ENCODE measurements at regions not wholly inside any gene's neighbourhood (a gene's known extent, or its start where the extent isn't known, plus 50 kb on each side); places are given as distances from the start of the nearest gene placed in this dataset.
"Not testable (repeated sequence)": the region's sequence is repeated elsewhere in the genome, so short reads cannot be mapped to it uniquely, and the experiment has no call there.

DNA sequence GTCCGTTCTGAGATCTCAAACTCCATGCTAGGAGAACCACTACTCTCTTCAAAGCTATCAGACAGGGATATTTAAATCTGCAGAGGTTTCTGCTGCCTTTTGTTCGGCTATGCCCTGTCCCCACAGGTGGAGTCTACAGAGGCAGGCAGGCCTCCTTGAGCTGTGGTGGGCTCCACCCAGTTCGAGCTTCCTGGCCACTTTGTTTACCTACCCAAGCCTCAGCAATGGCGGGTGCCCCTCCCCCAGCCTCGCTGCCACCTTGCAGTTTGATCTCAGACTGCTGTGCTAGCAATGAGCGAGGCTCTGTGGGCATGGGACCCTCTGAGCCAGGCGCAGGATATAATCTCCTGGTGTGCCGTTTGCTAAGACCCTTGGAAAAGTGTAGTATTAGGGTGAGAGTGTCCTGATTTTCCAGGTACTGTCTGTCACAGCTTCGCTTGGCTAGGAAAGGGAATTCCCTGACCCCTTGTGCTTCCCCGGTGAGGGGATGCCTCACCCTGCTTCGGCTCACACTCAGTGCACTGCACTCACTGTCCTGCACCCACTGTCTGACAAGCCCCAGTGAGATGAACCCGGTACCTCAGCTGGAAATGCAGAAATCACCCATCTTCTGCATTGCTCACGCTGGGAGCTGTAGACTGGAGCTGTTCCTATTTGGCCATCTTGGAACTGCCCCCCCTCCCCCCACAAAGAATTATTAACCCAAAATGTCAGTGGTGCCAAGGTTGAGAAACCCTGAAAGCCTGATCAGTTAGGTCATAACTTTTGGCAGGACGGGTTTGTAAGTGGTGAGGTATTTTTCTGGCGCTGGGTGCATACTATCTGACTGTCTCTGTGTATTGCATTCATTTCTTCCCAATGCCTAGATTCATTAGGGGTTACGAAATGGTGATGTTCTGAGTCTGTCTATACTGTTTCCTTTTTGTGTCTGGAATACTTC is 181.4 kb downstream of the TEX29 start:
- FAIRE-seq: not testable (repeated sequence)

DNA sequence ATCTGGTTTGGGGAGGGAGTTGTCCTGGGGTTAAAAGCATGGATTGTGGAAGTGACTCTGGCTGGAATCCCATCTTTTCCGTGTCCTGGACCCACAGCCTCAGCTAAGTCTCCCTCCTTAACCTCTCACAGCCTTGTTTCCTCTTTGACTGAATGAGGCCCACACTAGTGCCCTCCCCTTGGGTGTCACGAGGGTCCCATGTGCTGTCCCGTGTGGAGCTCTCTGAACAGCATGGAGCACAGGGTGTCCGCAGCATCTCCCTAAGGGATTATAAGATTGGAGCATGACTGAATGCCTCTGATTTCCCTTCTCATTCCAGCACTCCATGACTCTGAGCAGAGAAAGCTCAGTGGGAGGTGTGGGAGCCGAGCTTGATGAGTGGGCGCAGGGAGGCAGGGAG is 182.5 kb downstream of the TEX29 start:
- no peak for FAIRE-seq

DNA sequence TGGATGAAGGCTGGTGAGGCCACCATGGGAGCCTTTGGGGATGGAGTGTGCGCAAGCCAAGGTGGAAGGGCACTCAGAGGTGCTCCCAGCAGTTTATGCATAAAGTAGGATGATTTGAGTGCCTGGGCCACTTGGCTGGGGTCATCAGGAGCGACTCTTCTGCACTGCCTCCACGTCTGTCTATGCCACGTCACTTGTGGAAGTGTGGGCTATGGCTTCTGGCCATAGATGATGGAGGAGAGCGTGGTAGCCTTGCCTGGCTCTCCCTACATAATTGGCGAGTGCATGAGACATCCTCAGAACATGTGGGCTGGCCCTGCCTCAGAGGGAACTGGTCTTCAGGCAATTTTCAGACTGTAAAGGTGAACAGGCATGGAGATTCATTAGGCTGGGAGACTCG is 182.9 kb downstream of the TEX29 start:
- FAIRE-seq: no peak

DNA sequence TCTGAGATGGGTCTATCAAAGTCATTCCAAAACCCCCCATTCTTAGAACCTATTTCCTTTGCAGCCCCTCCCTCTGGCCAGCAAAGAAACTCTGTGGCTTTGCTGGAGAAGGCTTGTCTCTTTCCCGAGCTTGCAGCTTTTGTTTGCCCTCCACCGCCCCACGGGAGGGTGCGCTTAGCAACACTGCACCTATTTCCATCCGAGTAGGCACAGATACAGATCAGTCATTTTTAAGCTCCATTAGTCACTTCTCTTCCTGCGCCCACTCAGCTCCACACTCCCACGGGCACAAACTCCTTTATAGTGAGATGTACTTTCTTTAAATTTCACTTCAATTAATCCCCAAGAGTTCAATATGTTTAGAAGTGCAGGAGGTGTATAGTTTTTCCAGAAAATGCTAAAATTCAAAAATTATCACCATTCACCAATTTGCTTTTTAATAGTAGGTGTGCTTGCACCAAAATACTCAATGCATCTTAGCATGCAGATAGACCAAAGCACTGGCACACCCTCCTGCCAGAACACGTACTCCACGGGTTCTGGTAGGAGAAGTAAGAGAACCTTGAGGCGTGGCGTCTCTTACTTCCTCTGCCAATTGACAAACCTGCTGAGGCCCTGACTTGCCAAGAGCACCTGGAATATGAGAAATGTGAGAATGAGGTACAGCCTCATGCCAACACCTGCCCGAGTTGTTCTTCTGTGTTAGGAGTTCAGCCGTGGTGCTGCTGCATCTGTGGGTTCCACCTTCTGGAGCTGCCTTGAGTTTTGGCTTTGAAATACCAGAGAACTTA is 183.7 kb downstream of the TEX29 start:
- no peak for FAIRE-seq

DNA sequence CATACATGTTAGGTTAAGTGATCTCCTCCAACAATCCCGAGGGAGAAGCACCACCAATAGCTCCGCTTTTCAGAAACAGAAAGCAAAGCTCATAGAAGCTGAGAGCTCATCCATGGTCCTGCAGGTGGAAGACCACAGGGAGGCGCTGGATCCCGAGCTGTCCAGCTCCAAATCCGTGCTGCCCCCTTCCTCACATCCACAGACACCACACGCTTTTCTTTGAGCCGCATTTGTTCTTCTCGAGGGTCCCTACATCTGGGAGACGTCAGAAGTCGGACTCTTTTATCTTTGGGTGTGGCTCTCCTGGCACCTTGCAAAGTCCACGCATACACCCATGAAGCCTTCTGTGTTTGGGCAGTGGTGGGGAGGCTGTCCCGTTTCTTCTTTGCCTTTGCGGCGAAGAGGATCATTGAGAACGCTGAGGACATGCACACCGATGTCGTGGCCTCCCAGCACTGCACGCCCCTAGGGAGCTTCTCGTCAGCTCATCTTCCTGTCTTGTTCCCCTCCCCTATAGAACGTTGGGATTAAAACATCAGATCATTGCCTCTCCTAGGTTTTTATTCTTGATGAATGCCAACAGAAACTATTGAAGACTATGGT is 184.8 kb downstream of the TEX29 start:
- FAIRE-seq: no peak

DNA sequence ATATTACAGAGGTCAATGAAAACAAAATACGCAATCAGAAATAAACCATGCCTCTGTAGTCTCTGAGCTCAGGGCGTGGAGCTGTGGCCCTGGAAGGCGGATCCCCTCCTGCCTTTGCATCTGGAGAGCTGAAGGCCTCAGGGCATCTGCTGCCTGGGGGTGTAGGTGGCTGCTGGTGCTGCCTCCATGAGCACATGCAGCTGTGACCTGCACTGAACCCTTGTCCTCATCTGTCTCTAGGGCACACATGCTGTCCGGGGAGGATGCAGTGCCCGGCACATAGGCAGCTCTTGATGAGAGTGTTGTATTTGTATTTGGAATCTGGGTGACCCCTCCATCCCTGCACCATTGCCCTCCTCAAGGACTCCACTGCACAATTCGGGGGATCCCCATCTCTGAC is 185.7 kb downstream of the TEX29 start:
- no peak for FAIRE-seq

DNA sequence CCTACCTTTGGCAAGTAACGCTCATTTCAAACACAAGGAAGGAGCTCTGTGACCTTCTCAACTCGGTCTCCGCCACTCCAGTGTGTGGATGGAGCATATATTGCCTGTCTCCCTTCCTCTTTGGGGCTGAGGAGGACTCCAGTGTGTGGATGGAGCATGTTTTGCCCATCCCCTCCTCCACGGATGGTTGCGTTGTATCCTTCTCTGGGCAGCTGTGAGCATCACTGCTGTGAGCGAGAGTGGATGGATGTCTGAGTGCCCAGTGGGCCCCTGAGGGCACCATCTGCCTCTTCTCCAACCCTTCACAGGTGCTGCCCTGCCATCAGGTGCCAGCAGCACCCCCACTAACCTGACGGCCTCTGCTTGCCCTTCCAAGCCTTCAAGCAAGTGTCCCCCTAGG is 186.2 kb downstream of the TEX29 start:
- no peak for FAIRE-seq

DNA sequence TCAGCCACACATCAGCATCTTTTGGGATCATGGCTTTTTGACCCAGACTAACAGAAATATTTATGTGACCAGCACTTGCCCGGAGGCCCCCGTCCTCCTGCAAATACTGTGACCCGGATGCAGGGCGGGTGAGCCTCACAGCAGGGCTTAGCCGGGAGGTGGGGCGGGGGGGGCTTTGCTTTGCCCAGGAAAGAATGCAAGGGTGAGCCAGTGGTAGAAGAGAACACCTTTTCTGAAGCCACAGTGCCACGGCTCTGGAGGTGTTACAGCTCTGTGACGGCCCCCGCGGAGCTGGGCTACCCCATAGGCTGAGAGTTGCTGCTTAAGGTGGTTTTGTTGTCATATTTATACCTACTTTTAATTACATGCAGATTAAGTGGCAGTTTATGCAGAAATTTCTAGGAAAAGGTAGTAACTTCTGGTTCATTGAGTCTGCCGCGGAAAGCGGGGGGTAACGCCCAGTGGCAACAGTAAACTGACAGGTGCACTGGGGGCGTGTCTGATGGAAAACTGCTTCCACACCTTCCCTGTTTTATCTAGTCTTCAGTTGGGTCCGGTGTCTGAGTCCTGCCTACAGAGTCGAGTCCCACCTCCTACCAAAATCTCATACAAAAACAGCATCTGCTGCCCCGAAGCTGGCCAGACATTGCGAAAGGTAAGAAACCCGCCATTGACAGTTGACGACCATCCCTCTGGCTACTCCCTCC is 187.9 kb downstream of the TEX29 start:
- FAIRE-seq: no peak

DNA sequence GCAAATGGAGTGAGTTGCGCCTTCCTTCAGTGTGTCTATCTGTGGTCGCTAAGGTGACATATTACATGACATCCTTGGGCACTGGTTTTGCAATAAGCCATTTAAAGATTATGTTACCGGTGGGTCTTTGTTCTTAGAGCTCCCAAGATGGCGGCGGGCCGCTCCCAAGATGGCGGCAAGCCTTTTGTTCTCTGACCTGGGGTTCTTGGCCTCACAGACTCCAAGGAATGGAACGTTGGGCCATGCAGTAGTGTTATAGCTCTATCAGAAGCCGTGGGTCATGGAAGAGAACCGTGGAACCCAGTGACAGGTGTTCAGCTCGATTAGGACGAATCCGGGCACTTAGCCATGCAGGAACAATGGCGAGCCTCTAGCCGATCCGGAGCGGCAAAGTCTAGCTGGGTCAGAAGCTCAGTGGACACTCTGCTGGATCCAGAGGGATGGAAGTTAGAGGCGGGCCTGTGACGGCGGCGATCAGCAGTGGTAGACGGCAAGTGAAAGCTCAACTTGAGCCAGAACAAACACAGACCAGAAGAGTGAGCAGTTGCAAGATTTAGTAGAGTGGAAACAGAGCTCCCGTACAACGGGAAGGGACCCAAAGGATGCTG is 188.6 kb downstream of the TEX29 start:
- FAIRE-seq: no peak

DNA sequence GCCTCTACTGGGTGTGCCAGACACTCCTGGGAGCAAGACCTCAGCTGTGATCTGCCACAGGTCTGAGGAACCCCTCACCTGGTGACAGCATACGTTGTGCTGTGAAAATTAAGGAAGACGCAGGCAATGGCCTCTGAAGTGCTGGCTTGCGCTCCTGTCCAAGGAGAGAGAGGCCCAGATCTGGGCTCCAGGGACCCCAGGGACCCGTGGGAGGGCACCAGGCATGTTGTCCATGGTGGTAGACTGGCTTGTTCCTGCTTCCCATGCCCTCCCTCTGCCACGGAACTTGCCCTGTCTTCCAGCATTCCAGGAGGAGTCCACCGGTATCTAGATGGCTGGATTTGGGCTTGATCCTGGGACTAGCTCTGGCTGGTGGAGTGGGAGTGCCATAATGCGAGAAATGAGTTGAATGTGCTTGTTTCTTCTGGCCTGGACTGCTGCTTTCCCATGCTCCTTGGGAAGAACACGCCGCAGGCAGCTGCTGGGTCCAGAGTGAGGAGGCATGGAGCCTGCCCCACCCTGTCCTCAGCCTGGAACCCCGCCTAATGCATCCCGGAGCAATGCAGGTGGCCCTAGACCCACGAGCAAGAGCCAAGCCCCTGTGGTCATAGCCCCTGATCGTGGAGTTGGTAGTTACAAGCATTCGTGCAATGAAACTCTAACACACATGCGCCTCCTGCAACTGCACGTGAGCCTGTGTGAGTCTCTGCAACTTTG is 190.2 kb downstream of the TEX29 start:
- no peak for FAIRE-seq

DNA sequence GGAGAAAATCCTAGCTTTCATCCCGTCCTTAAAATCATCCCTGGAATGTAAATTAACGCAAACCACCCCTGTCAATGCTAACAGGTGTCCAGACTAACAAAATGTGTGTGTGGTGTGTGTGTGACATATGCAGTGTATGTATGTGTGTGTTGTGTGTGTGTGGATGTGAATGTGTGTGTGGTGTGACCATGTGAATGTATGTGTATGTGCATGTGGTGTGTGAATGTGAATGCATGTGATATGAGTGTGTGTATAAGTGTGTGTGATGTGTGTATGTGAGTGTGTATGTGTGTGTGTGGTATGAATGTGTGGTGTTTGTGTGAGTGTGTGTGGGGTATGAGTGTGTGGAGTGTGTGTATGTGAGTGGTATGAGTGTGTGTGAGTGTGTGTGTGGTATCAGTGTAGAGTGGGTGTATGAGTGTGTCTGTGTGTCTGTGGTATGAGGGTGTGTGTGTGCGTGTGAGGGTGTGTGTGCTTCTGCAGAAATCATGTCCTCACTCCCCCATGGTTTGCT is 190.8 kb downstream of the TEX29 start:
- no peak for FAIRE-seq

DNA sequence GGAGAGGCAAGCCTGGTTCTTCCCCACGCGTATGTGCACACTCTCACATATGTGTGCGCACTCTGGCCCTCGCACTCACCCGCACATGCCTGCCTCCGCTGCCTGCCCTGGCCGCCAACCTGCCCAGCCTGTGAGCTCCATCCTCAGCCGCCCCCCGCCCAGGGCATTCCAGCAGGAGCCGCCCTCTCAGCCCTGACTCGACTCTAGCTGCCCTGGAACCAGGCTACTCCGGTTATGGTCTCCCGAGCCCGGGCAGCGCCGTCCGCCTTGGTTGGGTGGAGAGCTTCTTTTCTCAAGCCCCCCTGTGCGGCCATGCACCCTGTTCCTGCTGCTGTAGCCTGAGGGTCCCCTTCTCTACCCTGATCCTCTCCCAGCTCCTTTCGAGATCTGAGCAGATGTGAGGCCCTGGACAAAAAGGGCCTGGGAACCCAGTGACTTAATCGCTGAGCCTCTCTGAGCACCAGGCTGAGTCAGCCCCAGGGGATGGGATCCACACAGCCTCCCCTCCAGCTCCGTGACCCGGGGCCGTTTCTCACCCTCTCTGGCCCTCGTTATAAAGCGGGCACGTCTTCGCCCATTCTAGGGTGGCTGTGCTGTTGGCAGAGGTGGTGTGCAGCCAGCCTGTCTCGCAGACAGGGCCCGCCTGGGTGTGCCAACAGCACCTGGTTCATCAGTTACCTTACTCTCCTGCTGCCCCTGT is 191.5 kb downstream of the TEX29 start:
- no peak for FAIRE-seq

DNA sequence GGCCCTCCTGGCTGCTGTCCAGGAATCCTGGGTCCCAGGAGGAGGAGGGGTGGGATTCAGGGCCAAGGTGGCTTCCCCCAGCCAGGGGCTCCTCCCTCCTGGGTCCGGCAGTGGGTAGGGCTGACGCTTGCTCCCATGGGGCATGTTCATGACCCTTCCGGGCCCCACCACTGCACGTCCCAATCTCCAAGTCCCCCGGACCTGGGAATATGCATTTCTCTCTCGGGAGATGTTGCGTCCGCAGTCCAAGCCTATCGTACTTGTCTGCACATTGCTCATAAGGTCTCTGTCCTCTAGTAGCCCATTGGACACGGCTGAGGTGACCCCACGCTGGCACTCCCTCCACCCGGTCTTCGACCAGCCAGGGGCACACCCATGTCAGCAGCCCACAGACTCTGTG is 192.3 kb downstream of the TEX29 start:
- no peak for FAIRE-seq

DNA sequence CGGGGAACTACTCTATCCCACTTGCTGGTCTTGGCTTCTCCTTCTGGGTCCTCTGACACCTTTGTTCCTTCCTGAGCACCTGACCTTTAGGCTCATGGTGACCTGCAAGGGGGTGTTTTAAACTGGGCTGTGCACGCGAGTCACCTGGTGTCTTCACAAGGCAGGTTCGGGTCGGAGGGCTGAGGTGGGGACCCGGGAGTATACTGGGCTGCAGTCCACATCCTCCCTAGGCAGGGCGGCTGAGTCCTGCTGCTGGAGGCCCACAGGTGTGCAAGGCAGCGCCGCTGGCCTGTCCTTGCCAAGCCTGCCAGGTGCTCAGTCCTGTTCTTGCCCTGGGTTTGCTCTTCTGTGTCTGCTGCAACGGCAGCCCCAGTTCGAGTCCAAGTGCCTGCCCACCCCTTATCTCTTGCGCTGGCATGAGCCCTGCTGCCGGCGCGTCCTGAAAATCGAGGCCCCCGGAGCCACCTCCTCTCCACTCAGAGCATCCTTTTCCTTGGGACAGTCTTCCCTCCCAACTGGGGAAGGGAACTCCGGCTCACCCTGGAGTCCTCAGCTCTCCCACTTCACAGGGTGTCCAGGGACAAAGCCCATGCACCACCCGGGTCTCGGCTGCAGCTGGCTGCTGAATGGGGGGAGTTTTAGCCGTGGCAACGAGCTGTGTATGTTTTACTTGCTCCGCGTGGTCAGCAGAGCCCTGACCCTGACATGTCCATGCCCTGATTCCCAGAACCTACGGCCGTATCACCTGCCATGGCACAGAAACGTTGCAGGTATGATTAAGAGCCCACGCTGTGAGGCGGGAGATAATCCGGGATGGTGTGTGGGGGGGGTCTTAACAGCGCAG is 193.5 kb downstream of the TEX29 start:
- FAIRE-seq: no peak

DNA sequence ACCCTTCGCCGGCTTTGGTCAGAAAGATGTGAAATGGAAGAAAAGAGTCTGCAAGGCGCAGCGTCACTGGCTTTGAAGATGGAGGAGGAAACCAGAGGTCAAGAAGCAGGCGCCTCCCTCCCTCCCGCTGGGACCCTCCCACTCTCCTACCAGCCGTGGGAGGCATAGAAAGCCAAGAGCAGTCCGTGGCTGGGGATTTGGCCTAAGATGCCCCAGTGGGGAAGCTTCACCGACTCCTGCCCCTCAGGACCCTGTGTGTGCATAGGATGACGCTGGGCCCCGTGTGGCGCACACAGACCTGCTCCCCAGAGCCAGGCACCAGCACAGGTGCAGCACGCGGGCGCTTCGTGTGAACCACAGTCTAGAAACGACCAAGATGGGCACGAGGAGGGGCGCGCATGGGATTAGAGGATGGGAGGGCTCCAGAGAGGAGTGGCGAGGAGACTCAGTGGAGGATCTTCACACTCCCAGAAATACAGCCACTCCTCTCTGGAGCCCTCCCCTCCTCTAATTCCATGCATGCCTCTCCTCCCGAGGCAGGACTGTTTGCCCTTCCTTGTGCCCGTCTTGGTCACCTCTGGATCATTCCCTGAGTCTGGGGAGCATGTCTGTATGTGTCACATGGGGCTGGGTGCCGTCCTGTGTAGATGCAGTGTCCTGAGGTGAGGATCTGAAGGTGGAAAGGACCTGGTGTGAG is 194.3 kb downstream of the TEX29 start:
- no peak for FAIRE-seq

DNA sequence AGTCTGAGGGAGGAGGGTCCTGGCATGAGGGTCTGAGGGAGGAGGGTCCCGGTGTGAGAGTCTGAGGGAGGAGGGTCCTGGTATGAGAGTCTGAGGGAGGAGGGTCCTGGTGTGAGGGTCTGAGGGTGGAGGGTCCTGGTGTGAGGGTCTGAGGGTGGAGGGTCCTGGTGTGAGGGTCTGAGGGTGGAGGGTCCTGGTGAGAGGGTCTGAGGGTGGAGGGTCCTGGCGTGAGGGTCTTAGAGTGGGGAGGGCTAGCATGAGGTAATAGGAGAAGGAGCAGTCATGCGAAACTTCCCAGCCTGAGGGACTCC is 194.8 kb downstream of the TEX29 start:
- no peak for FAIRE-seq

DNA sequence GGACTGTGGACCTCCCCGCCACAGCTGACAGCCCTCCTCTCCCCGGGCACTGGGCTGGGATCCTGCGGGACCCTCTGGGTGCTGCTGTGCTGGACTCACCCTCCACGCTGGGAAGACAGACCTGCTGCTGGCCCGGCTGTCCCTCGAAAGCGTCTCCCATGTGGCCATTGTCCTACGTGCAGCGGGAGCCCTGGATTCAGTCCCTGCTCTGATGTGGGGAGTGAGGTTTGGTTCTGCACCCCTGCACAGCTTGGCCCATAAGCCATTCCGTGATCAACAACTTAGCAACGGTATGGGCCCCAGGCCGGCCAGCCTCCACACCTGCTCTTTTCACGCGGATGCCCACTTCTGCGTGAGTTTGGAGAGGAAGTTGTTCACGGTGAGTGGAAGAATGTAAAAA is 195.2 kb downstream of the TEX29 start:
- FAIRE-seq: no peak

DNA sequence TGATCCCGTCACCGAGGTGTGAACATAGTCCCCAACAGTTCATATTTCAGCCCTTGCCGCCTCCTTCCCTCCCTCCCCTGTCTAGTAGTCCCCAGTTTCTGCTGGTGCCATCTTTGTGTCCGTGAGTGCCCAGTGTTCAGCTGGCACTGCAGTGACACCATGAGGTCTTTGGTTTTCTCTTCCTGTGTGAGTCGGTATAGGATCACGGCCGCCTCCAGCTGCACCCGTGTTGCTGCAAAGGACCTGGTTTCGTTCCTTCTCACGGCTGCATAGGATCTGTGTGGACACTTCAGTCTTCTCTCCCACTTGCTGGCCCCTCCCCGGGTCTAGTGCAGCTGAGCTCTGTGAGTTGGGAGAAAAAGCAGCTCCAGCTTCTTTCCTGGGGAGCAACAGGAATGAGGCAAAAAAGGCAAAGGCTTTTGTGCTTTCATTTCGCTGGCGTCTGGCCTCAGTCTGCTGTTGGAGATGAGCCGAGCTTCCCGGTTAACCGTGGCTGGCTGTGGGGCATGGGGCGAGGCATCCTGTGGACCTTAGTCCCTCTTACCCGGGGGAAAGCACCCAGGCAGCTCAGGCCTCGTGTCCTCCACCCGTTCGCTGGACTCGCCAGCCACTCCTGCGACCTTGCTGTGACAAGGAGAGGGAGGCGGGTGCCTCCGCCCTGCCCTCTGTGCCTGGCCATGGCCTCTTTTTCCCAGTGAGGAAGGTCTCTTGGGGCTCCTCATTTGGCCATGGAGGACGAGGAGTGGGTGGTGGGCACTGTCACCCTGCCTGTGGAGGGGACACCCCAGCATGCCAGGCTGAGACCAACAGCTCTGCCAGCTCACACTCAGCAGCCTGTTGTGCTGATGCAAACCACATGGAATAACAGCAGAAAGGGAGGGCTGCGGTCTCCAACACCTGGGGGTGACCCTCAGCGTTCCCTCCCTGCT is 196.5 kb downstream of the TEX29 start:
- FAIRE-seq: no peak
